H9 (cell line): ENCODE measurements at regions not wholly inside any gene's neighbourhood (a gene's known extent, or its start where the extent isn't known, plus 50 kb on each side); places are given as distances from the start of the nearest gene placed in this dataset.

Experiments used
- DNase-seq: peaks from one replicate; pipeline ENCODE4 v3.0.0-alpha.2; 2017
- H2AFZ ChIP-seq: one replicate; pipeline ENCODE4 v1.6.1; 2013; ENCODE audit warnings: mild to moderate bottlenecking, low read length, control low read depth, moderate library complexity
- H2AK5ac ChIP-seq: 2 replicates; pipeline ENCODE4 v1.6.1; 2013; ENCODE audit warnings: low read length, control low read depth, mixed read lengths; ENCODE audit not compliant: insufficient read length
- H2BK120ac ChIP-seq: one replicate; pipeline ENCODE4 v1.6.1; 2013; ENCODE audit warnings: low read depth, mild to moderate bottlenecking, low read length, control low read depth, inconsistent platforms; ENCODE audit not compliant: poor library complexity, severe bottlenecking
- H2BK12ac ChIP-seq: 2 replicates; pipeline ENCODE4 v1.6.1; 2013; ENCODE audit warnings: low read length, control low read depth, mixed read lengths, low read depth; ENCODE audit not compliant: insufficient read length
- H2BK15ac ChIP-seq: 2 replicates; pipeline ENCODE4 v1.6.1; 2013; ENCODE audit warnings: low read depth, low read length, control low read depth
- H2BK20ac ChIP-seq: one replicate; pipeline ENCODE4 v1.6.1; 2013; ENCODE audit warnings: low read depth, mild to moderate bottlenecking, low read length, control low read depth, inconsistent platforms; ENCODE audit not compliant: poor library complexity, severe bottlenecking
- H2BK5ac ChIP-seq: 2 replicates; pipeline ENCODE4 v1.6.1; 2013; ENCODE audit warnings: low read length, control low read depth, mixed read lengths; ENCODE audit not compliant: insufficient read length
- H3K14ac ChIP-seq: 2 replicates; pipeline ENCODE4 v1.6.1; 2013; ENCODE audit warnings: low read length, control low read depth; ENCODE audit not compliant: insufficient read depth
- H3K18ac ChIP-seq: 2 replicates; pipeline ENCODE4 v1.6.1; 2013; ENCODE audit warnings: low read depth, mild to moderate bottlenecking, mixed read lengths, low read length, control low read depth; ENCODE audit not compliant: insufficient read length
- H3K23ac ChIP-seq: 2 replicates; pipeline ENCODE4 v1.6.1; 2013; ENCODE audit warnings: low read length, control low read depth, mixed read lengths, low read depth; ENCODE audit not compliant: insufficient read length
- H3K23me2 ChIP-seq: 2 replicates; pipeline ENCODE4 v1.6.1; 2013; ENCODE audit warnings: low read depth, mild to moderate bottlenecking, mixed read lengths, low read length, control low read depth; ENCODE audit not compliant: insufficient read length, poor library complexity, severe bottlenecking
- H3K27ac ChIP-seq: 2 replicates; pipeline ENCODE4 v1.5.1; 2013; ENCODE audit warnings: low read length, control low read depth, mixed read lengths, low read depth; ENCODE audit not compliant: insufficient read length
- H3K27me3 ChIP-seq: 2 replicates; pipeline ENCODE4 v1.6.1; 2013; ENCODE audit warnings: low read length, control low read depth, inconsistent platforms; ENCODE audit not compliant: insufficient read depth
- H3K4ac ChIP-seq: 2 replicates; pipeline ENCODE4 v1.6.1; 2013; ENCODE audit warnings: low read depth, mild to moderate bottlenecking, control low read depth, inconsistent platforms, low read length, moderate library complexity
- H3K4me1 ChIP-seq: 2 replicates; pipeline ENCODE4 v1.6.1; 2013; ENCODE audit warnings: low read length, control low read depth, inconsistent platforms; ENCODE audit not compliant: insufficient read depth
- H3K4me2 ChIP-seq: 2 replicates; pipeline ENCODE4 v1.6.1; 2013; ENCODE audit warnings: low read length, control low read depth, mixed read lengths; ENCODE audit not compliant: insufficient read length, insufficient read depth
- H3K56ac ChIP-seq: 2 replicates; pipeline ENCODE4 v1.6.1; 2013; ENCODE audit warnings: low read depth, mild to moderate bottlenecking, mixed read lengths, low read length, control low read depth; ENCODE audit not compliant: insufficient read length
- H3K79me1 ChIP-seq: 2 replicates; pipeline ENCODE4 v1.6.1; 2013; ENCODE audit warnings: low read depth, mild to moderate bottlenecking, moderate library complexity, low read length, control low read depth, inconsistent platforms; ENCODE audit not compliant: insufficient read depth, poor library complexity, severe bottlenecking
- H3K79me2 ChIP-seq: 2 replicates; pipeline ENCODE4 v1.6.1; 2013; ENCODE audit warnings: low read length, control low read depth, inconsistent platforms; ENCODE audit not compliant: insufficient read depth
- H3K9ac ChIP-seq: 2 replicates; pipeline ENCODE4 v1.6.1; 2013; ENCODE audit warnings: low read length, control low read depth, mixed read lengths; ENCODE audit not compliant: insufficient read length; ENCODE audit errors: extremely low read depth
- H3K9me3 ChIP-seq: one replicate; pipeline ENCODE4 v1.6.1; 2013; ENCODE audit warnings: low read depth, low read length, inconsistent platforms; ENCODE audit not compliant: control insufficient read depth
- H3T11ph ChIP-seq: one replicate; pipeline ENCODE4 v1.6.1; 2013; ENCODE audit warnings: mild to moderate bottlenecking, low read length, control low read depth, inconsistent platforms
- H4K20me1 ChIP-seq: one replicate; pipeline ENCODE4 v1.6.1; 2013; ENCODE audit not compliant: control insufficient read depth, insufficient read length, insufficient read depth
- H4K5ac ChIP-seq: 2 replicates; pipeline ENCODE4 v1.6.1; 2013; ENCODE audit warnings: low read depth, mild to moderate bottlenecking, mixed read lengths, low read length, control low read depth; ENCODE audit not compliant: insufficient read length
- H4K8ac ChIP-seq: replicated peaks from 2 replicates; pipeline ENCODE4 v1.6.1; 2013; ENCODE audit warnings: low read length, control low read depth, mixed read lengths, low read depth; ENCODE audit not compliant: insufficient read length
- H4K91ac ChIP-seq: 2 replicates; pipeline ENCODE4 v1.6.1; 2013; ENCODE audit warnings: low read depth, mild to moderate bottlenecking, moderate library complexity, mixed read lengths, low read length, control low read depth; ENCODE audit not compliant: insufficient read length
- H3K27ac Mint-ChIP-seq, 3 experiments: 2 replicates in 2 of 3; 3 replicates in 1 of 3; pipeline ENCODE4 v1.8.0; 2020 to 2021; ENCODE audit warnings: mixed read lengths in 3 of 3, mild to moderate bottlenecking in 1 of 3, moderate library complexity in 1 of 3
- H3K27me3 Mint-ChIP-seq: 2 replicates; pipeline ENCODE4 v1.8.0; 2021; ENCODE audit warnings: low read depth, mild to moderate bottlenecking, moderate library complexity, mixed read lengths
- H3K36me3 Mint-ChIP-seq, 3 experiments: 2 replicates in 2 of 3; 3 replicates in 1 of 3; pipeline ENCODE4 v1.8.0; 2020 to 2021; ENCODE audit warnings: low read depth in 3 of 3, mixed read lengths in 3 of 3; ENCODE audit not compliant: insufficient read depth in 1 of 3
- H3K4me1 Mint-ChIP-seq, 2 experiments: 2 replicates each; pipeline ENCODE4 v1.8.0; 2020; ENCODE audit warnings: mixed read lengths in 2 of 2
- H3K4me3 Mint-ChIP-seq, 2 experiments: 2 replicates in 1 of 2; 3 replicates in 1 of 2; pipeline ENCODE4 v1.8.0; 2020 to 2021; ENCODE audit warnings: mild to moderate bottlenecking in 2 of 2, mixed read lengths in 2 of 2, moderate library complexity in 1 of 2
- H3K9me3 Mint-ChIP-seq, 2 experiments: 2 replicates in 1 of 2; 3 replicates in 1 of 2; pipeline ENCODE4 v1.8.0; 2020; ENCODE audit warnings: mild to moderate bottlenecking in 2 of 2, mixed read lengths in 2 of 2, moderate library complexity in 1 of 2
- WGBS: extraction: QIAGEN DNeasy Blood & Tissue Kit; methylation state at CpG from one replicate; pipeline ENCODE4 v1.1.7; 2013; ENCODE audit warnings: missing lambda C conversion rate, low lambda C conversion rate, mixed read lengths; ENCODE audit not compliant: insufficient read length; ENCODE audit errors: extremely low coverage; 5-methylcytosine and 5-hydroxymethylcytosine counted together
- TF ChIP-seq, protein P1 (sequence below): fragments of 200-600 bp; sonication (generic); conservative IDR thresholded peaks from 3 replicates; pipeline ENCODE4 v1.8.0; 2021; ENCODE audit warnings: antibody characterized with exemption, mild to moderate bottlenecking

DNA sequence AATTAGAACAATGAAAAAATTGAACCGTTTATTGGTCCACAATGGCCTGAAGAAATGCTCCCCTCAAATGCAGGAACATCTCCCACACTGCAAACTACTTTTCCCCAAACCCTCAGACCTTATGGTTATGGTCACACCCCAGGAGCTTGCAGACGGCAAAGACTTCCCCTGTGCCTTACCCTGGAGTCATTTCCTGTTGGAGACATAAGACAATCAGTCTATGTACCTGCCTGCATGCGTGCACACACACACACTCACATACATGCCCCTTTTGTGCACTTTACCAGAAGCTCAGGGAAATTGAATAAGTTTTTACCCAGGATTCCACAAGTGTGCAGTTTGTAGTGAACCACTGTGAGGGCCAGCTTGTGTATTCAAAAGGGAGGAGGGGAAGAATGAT is 281.9 kb upstream of the CELF4 start:
- Histone ChIP-seq H4K20me1 (no peaks in the 10 kb centered on the region), H4K91ac (no peak overlapping the region), H3K23ac (no peak overlapping the region), H3K14ac (no peak overlapping the region), H3K4me2 (no peak overlapping the region), H3K18ac (no peak overlapping the region), H2BK15ac (no peak overlapping the region), H2BK5ac (no peak overlapping the region), H2BK12ac (no peak overlapping the region), H3K79me1 (no peaks in the 10 kb centered on the region), H3K56ac (no peak overlapping the region), H2BK20ac (no peak overlapping the region), H2AK5ac (no peak overlapping the region), H4K5ac (no peak overlapping the region), H3K27ac (no peak overlapping the region), H3K4ac (no peak overlapping the region), H3K9me3 (no peaks in the 10 kb centered on the region), H3T11ph (no peak overlapping the region), H3K9ac (no peak overlapping the region), H3K23me2 (no peaks in the 10 kb centered on the region), H2AFZ (no peak overlapping the region), H4K8ac (no peak overlapping the region), H3K27me3 (no peaks in the 10 kb centered on the region), H2BK120ac (no peak overlapping the region), H3K79me2 (no peaks in the 10 kb centered on the region), H3K4me1 (peaks cover 6% of the 10 kb centered on the region; the same call in 1 of the 2 replicates)
- H3K27ac Mint-ChIP-seq, result no peak overlapping the region
- H3K4me1 Mint-ChIP-seq, result peaks cover 24 to 34% of the 10 kb centered on the region in 2 experiments
- H3K9me3 Mint-ChIP-seq, result peaks cover 0 to 3% of the 10 kb centered on the region in 2 experiments; a peak in 1 of 5 replicates
- H3K36me3 Mint-ChIP-seq, result no peaks in the 10 kb centered on the region; a peak in 1 of 7 replicates
- DNase-seq, result no peak
- TF ChIP-seq, protein P1, sequence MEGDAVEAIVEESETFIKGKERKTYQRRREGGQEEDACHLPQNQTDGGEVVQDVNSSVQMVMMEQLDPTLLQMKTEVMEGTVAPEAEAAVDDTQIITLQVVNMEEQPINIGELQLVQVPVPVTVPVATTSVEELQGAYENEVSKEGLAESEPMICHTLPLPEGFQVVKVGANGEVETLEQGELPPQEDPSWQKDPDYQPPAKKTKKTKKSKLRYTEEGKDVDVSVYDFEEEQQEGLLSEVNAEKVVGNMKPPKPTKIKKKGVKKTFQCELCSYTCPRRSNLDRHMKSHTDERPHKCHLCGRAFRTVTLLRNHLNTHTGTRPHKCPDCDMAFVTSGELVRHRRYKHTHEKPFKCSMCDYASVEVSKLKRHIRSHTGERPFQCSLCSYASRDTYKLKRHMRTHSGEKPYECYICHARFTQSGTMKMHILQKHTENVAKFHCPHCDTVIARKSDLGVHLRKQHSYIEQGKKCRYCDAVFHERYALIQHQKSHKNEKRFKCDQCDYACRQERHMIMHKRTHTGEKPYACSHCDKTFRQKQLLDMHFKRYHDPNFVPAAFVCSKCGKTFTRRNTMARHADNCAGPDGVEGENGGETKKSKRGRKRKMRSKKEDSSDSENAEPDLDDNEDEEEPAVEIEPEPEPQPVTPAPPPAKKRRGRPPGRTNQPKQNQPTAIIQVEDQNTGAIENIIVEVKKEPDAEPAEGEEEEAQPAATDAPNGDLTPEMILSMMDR, result no peak
- WGBS, result no CpG with 5 or more reads among the region's 3 CpGs
- H3K4me3 Mint-ChIP-seq, result no peak overlapping the region
- H3K27me3 Mint-ChIP-seq, result no peaks in the 10 kb centered on the region
